Thyroid gland (tissue), 4 donors: ENCODE measurements at regions not wholly inside any gene's neighbourhood (a gene's known extent, or its start where the extent isn't known, plus 50 kb on each side); places are given as distances from the start of the nearest gene placed in this dataset.

Experiments used
- DNase-seq, 2 donors: peaks; one replicate each; pipeline ENCODE4 v3.0.0-alpha.2; 2019
- H3K27ac ChIP-seq, 3 donors: fragments of 200-600 bp; sonication (generic); 1 replicate in 2 of 3; 2 replicates in 1 of 3; pipeline ENCODE4 v1.5.1; 2016 to 2019; ENCODE audit warnings: mild to moderate bottlenecking in 1 of 3, moderate library complexity in 1 of 3
- H3K27me3 ChIP-seq: fragments of 200-600 bp; sonication (generic); one replicate; pipeline ENCODE4 v1.5.1; 2019
- H3K36me3 ChIP-seq, 2 donors: fragments of 200-600 bp; sonication (generic); one replicate each; pipeline ENCODE4 v1.5.1; 2016 to 2019
- H3K4me1 ChIP-seq, 2 donors: fragments of 200-600 bp; sonication (generic); one replicate each; pipeline ENCODE4 v1.5.1; 2017 to 2019
- H3K4me3 ChIP-seq, 3 donors: fragments of 200-600 bp; sonication (generic); replicated peaks in 1 of 3; 1 replicate in 2 of 3; 2 replicates in 1 of 3; pipeline ENCODE4 v1.5.1; 2016; ENCODE audit warnings: mild to moderate bottlenecking in 1 of 3
- H3K9me3 ChIP-seq: fragments of 200-600 bp; sonication (generic); one replicate; pipeline ENCODE4 v1.5.1; 2017
- CTCF ChIP-seq, 6 experiments: fragments of 200-600 bp in 3 of 6; fragments of 450-650 bp in 3 of 6; sonication (generic) in 3 of 6; IDR thresholded peaks; one replicate each; pipeline ENCODE4 v1.5.1; 2016 to 2019; ENCODE audit warnings: antibody characterized with exemption in 6 of 6, mild to moderate bottlenecking in 2 of 6, inconsistent platforms in 1 of 6, moderate library complexity in 1 of 6
- POLR2A ChIP-seq, 2 donors: fragments of 450-650 bp; IDR thresholded peaks; one replicate each; pipeline ENCODE4 v1.6.1; 2017; ENCODE audit warnings: antibody characterized with exemption in 2 of 2, mild to moderate bottlenecking in 2 of 2, moderate library complexity in 1 of 2
- WGBS, 2 donors: methylation state at CpG; one replicate each; pipeline ENCODE4 v1.1.5; 2017; 5-methylcytosine and 5-hydroxymethylcytosine counted together
- intact Hi-C: fragments of 100-400 bp; cut with DNase I; formaldehyde crosslinking; loops from one replicate; pipeline ENCODE4 v1.15.1; 2023

- TF ChIP-seq CTCF (IDR thresholded peaks at IDR 0.05) (no peak), POLR2A (IDR thresholded peaks at IDR 0.05) (no peak)
- Histone ChIP-seq H3K4me1 (no peaks in the 10 kb centered on the region), H3K27ac (no peak overlapping the region), H3K9me3 (no peaks in the 10 kb centered on the region), H3K36me3 (no peaks in the 10 kb centered on the region), H3K27me3 (no peaks in the 10 kb centered on the region), H3K4me3 (no peak overlapping the region)
- intact Hi-C loops, result no loop called here
- 63 to 64% methylated on average over 2 of the region's 2 CpGs for WGBS, 2 donors
- DNase-seq, result no peak
Measured at GRCh38 chr13:86572115-86572514, 772.9 kb upstream of the SLITRK6 start.

- no peak overlapping the region for H3K4me3 ChIP-seq
- intact Hi-C loops, result no loop called here
- 46 to 50% methylated on average over 3 of the region's 3 CpGs for whole genome bisulfite sequencing, 2 donors
- H3K4me1 ChIP-seq, result peaks cover 0 to under 1% of the 10 kb centered on the region in 2 donors
- no peaks in the 10 kb centered on the region for H3K9me3 ChIP-seq
- TF ChIP-seq POLR2A (IDR thresholded peaks at IDR 0.05) (no peak), CTCF (IDR thresholded peaks at IDR 0.05) (no peak)
- no peak for DNase-seq
- H3K36me3 ChIP-seq, result no peaks in the 10 kb centered on the region
- no peak overlapping the region for H3K27ac ChIP-seq
- no peaks in the 10 kb centered on the region for H3K27me3 ChIP-seq
Measured at GRCh38 chr13:86579662-86580061, 780.4 kb upstream of the SLITRK6 start.

- intact Hi-C loops, result no loop called here
- Histone ChIP-seq H3K4me1 (peaks cover 10% of the 10 kb centered on the region in 2 donors), H3K27ac (no peak overlapping the region), H3K36me3 (no peaks in the 10 kb centered on the region), H3K4me3 (no peak overlapping the region), H3K27me3 (no peaks in the 10 kb centered on the region), H3K9me3 (no peaks in the 10 kb centered on the region)
- 92 to 100% methylated on average over 2 of the region's 2 CpGs for WGBS, 2 donors
- DNase-seq, result no peak
- TF ChIP-seq CTCF (IDR thresholded peaks at IDR 0.05), result no peak
- TF ChIP-seq POLR2A (IDR thresholded peaks at IDR 0.05), result no peak
Measured at GRCh38 chr13:86581706-86582105, 782.5 kb upstream of the SLITRK6 start.

- TF ChIP-seq CTCF (IDR thresholded peaks at IDR 0.05) (no peak), POLR2A (IDR thresholded peaks at IDR 0.05) (no peak)
- H3K36me3 ChIP-seq, result no peaks in the 10 kb centered on the region
- WGBS, 2 donors, result 30 to 52% methylated on average over 7 of the region's 7 CpGs
Measured at GRCh38 chr13:86584301-86584700, 785.1 kb upstream of the SLITRK6 start.

GRCh38 chr13:86585835-86586234, 786.6 kb upstream of the SLITRK6 start:
- H3K36me3 ChIP-seq, result no peaks in the 10 kb centered on the region
- H3K27ac ChIP-seq, result no peak overlapping the region
- H3K4me3 ChIP-seq, result no peak overlapping the region
- TF ChIP-seq POLR2A (IDR thresholded peaks at IDR 0.05), result no peak
- no peak for TF ChIP-seq CTCF (IDR thresholded peaks at IDR 0.05)
- no peaks in the 10 kb centered on the region for H3K9me3 ChIP-seq
- DNase-seq, result peak; percentile 59 to 74
- peaks cover 10% of the 10 kb centered on the region in 2 donors for H3K4me1 ChIP-seq
- no peaks in the 10 kb centered on the region for H3K27me3 ChIP-seq
- 7 to 28% methylated on average over 2 of the region's 2 CpGs for WGBS, 2 donors
- intact Hi-C loops, result no loop called here

More at GRCh38 chr13:86584301-86584700, 785.1 kb upstream of the SLITRK6 start:
- no peaks in the 10 kb centered on the region for H3K27me3 ChIP-seq
- peaks cover 10% of the 10 kb centered on the region in 2 donors for H3K4me1 ChIP-seq
- no peak overlapping the region for H3K27ac ChIP-seq
- no peak overlapping the region for H3K4me3 ChIP-seq
- H3K9me3 ChIP-seq, result no peaks in the 10 kb centered on the region
- intact Hi-C loops, result no loop called here
- DNase-seq, result peak; percentile 63 to 65
